ENCODE measurements at regions not wholly inside any gene's neighbourhood (a gene's known extent, or its start where the extent isn't known, plus 50 kb on each side); places are given as distances from the start of the nearest gene placed in this dataset.

GRCh38 chr3:95886616-95887015 is 927.8 kb upstream of the EPHA6 start:
- no peaks in the 10 kb centered on the region for H3K27me3 ChIP-seq (ENCODE audit: insufficient read depth, low read depth, low read length)
- no peak overlapping the region for H3K4me2 ChIP-seq (ENCODE audit: low read length)
- no peaks in the 10 kb centered on the region for H3F3A ChIP-seq (ENCODE audit: insufficient read depth, low read length, poor library complexity, severe bottlenecking)
- no peaks in the 10 kb centered on the region for H3K79me2 ChIP-seq (replicated peaks; ENCODE audit: insufficient read depth, low read length)
- H3K9ac ChIP-seq (ENCODE audit: low read length), result no peak overlapping the region
- no peak overlapping the region for H3K27ac ChIP-seq (ENCODE audit: low read length)
- no peak overlapping the region for H3K4me3 ChIP-seq (ENCODE audit: low read length)
- no peaks in the 10 kb centered on the region for H3K9me2 ChIP-seq (ENCODE audit: insufficient read depth, low read length)
- TF ChIP-seq EZH2 (IDR thresholded peaks at IDR 0.05; ENCODE audit: borderline replicate concordance, insufficient read depth, low read length, poor library complexity, severe bottlenecking) (no peak), SMC3 (conservative IDR thresholded peaks at IDR 0.05; ENCODE audit: poor library complexity) (no peak), MXI1 (conservative IDR thresholded peaks at IDR 0.05; ENCODE audit: poor library complexity, severe bottlenecking) (no peak), RAD21 (conservative IDR thresholded peaks at IDR 0.05) (no peak), CTCF (IDR thresholded peaks at IDR 0.05; ENCODE audit: poor library complexity, severe bottlenecking) (no peak), TAF1 (IDR thresholded peaks at IDR 0.05; ENCODE audit: low read depth) (no peak), EP300 (conservative IDR thresholded peaks at IDR 0.05; ENCODE audit: poor library complexity, severe bottlenecking) (no peak), POLR2AphosphoS5 (IDR thresholded peaks at IDR 0.05) (no peak)
- TF ChIP-seq, protein P1, sequence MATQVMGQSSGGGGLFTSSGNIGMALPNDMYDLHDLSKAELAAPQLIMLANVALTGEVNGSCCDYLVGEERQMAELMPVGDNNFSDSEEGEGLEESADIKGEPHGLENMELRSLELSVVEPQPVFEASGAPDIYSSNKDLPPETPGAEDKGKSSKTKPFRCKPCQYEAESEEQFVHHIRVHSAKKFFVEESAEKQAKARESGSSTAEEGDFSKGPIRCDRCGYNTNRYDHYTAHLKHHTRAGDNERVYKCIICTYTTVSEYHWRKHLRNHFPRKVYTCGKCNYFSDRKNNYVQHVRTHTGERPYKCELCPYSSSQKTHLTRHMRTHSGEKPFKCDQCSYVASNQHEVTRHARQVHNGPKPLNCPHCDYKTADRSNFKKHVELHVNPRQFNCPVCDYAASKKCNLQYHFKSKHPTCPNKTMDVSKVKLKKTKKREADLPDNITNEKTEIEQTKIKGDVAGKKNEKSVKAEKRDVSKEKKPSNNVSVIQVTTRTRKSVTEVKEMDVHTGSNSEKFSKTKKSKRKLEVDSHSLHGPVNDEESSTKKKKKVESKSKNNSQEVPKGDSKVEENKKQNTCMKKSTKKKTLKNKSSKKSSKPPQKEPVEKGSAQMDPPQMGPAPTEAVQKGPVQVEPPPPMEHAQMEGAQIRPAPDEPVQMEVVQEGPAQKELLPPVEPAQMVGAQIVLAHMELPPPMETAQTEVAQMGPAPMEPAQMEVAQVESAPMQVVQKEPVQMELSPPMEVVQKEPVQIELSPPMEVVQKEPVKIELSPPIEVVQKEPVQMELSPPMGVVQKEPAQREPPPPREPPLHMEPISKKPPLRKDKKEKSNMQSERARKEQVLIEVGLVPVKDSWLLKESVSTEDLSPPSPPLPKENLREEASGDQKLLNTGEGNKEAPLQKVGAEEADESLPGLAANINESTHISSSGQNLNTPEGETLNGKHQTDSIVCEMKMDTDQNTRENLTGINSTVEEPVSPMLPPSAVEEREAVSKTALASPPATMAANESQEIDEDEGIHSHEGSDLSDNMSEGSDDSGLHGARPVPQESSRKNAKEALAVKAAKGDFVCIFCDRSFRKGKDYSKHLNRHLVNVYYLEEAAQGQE (IDR thresholded peaks at IDR 0.05; ENCODE audit: borderline replicate concordance), result no peak
- no peaks in the 10 kb centered on the region for H4K20me1 ChIP-seq (ENCODE audit: insufficient read depth)
- H3K36me3 ChIP-seq (ENCODE audit: insufficient read depth, low read length), result no peaks in the 10 kb centered on the region
- H2AFZ ChIP-seq (ENCODE audit: low read depth, low read length), result no peak overlapping the region
- no peaks in the 10 kb centered on the region for H3K9me3 ChIP-seq (ENCODE audit: low read length)

GRCh38 chr3:95887114-95887513 is 927.3 kb upstream of the EPHA6 start:
- Histone ChIP-seq H3K9ac (ENCODE audit: low read length) (no peak overlapping the region), H3K4me2 (ENCODE audit: low read length) (no peak overlapping the region), H3F3A (ENCODE audit: insufficient read depth, low read length, poor library complexity, severe bottlenecking) (no peaks in the 10 kb centered on the region), H3K4me3 (ENCODE audit: low read length) (no peak overlapping the region), H3K9me3 (ENCODE audit: low read length) (no peaks in the 10 kb centered on the region), H3K36me3 (ENCODE audit: insufficient read depth, low read length) (no peaks in the 10 kb centered on the region), H3K27ac (ENCODE audit: low read length) (no peak overlapping the region), H2AFZ (ENCODE audit: low read depth, low read length) (no peak overlapping the region), H3K27me3 (ENCODE audit: insufficient read depth, low read depth, low read length) (no peaks in the 10 kb centered on the region), H4K20me1 (ENCODE audit: insufficient read depth) (no peaks in the 10 kb centered on the region), H3K9me2 (ENCODE audit: insufficient read depth, low read length) (no peaks in the 10 kb centered on the region), H3K79me2 (replicated peaks; ENCODE audit: insufficient read depth, low read length) (no peaks in the 10 kb centered on the region)
- TF ChIP-seq EP300 (conservative IDR thresholded peaks at IDR 0.05; ENCODE audit: poor library complexity, severe bottlenecking) (no peak), MXI1 (conservative IDR thresholded peaks at IDR 0.05; ENCODE audit: poor library complexity, severe bottlenecking) (no peak), EZH2 (IDR thresholded peaks at IDR 0.05; ENCODE audit: borderline replicate concordance, insufficient read depth, low read length, poor library complexity, severe bottlenecking) (no peak), TAF1 (IDR thresholded peaks at IDR 0.05; ENCODE audit: low read depth) (no peak), RAD21 (conservative IDR thresholded peaks at IDR 0.05) (no peak), POLR2AphosphoS5 (IDR thresholded peaks at IDR 0.05) (no peak), CTCF (IDR thresholded peaks at IDR 0.05; ENCODE audit: poor library complexity, severe bottlenecking) (no peak), SMC3 (conservative IDR thresholded peaks at IDR 0.05; ENCODE audit: poor library complexity) (no peak)
- TF ChIP-seq, protein P1 (IDR thresholded peaks at IDR 0.05; ENCODE audit: borderline replicate concordance), result no peak
